Mucosa of stomach (tissue), 1 donor: ENCODE measurements at regions not wholly inside any gene's neighbourhood (a gene's known extent, or its start where the extent isn't known, plus 50 kb on each side); places are given as distances from the start of the nearest gene placed in this dataset.
"Not testable (repeated sequence)": the region's sequence is repeated elsewhere in the genome, so short reads cannot be mapped to it uniquely, and the experiment has no call there.

Source experiments
- H3K27me3 ChIP-seq: one replicate; pipeline ENCODE4 v1.7.0; 2013; ENCODE audit warnings: mild to moderate bottlenecking, low read length; ENCODE audit not compliant: control insufficient read depth, insufficient read depth
- H3K36me3 ChIP-seq: one replicate; pipeline ENCODE4 v1.7.0; 2013; ENCODE audit warnings: low read length; ENCODE audit not compliant: control insufficient read depth, insufficient read depth
- H3K4me1 ChIP-seq: one replicate; pipeline ENCODE4 v1.7.0; 2013; ENCODE audit warnings: mild to moderate bottlenecking, low read length; ENCODE audit not compliant: control insufficient read depth, insufficient read depth
- H3K4me3 ChIP-seq: one replicate; pipeline ENCODE4 v1.7.0; 2013; ENCODE audit warnings: low read length
- H3K9ac ChIP-seq: one replicate; pipeline ENCODE4 v1.7.0; 2013; ENCODE audit warnings: mild to moderate bottlenecking, low read length, moderate library complexity
- H3K9me3 ChIP-seq: one replicate; pipeline ENCODE4 v1.7.0; 2013; ENCODE audit warnings: mild to moderate bottlenecking, low read length, moderate library complexity; ENCODE audit not compliant: control insufficient read depth
- donor health status: Pancreatic carcinoma.

- H3K27me3 ChIP-seq = no peaks in the 10 kb centered on the region
- H3K9me3 ChIP-seq = no peaks in the 10 kb centered on the region
- H3K4me3 ChIP-seq = no peak overlapping the region
- no peaks in the 10 kb centered on the region for H3K36me3 ChIP-seq
- peaks cover 19% of the 10 kb centered on the region for H3K4me1 ChIP-seq
- H3K9ac ChIP-seq = no peak overlapping the region
These were observed 74.3 kb upstream of the CAPZB start for GRCh38 chr1:19559641-19560040.

DNA sequence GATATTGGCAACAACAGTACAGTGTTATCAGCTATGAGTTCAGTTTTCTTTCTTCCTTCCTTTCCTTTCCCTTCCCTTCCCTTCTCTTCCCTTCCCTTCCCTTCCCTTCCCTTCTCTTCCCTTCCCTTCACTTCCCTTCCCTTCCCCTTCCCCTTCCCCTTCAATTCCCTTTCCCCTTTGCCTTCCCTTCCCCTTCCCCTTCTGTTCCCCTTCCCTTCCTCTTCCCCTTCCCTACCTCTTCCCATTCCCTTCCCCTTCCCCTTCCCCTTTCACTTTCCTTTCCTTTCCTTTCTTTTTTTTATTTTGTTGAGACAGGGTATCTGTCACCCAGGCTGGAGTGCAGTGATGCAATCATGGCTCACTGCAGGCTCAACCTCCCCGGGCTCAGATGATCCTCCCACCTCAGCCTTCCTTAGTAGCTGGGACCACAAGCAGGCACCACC is 72.3 kb upstream of the CAPZB start:
- H3K36me3 ChIP-seq = no peaks in the 10 kb centered on the region
- no peak overlapping the region for H3K9ac ChIP-seq
- H3K4me3 ChIP-seq = no peak overlapping the region
- H3K9me3 ChIP-seq = no peaks in the 10 kb centered on the region
- no peaks in the 10 kb centered on the region for H3K27me3 ChIP-seq
- peaks cover 4% of the 10 kb centered on the region for H3K4me1 ChIP-seq

GRCh38 chr1:19554090-19554489 is 68.8 kb upstream of the CAPZB start:
- Histone ChIP-seq H3K4me1 (peaks cover 4% of the 10 kb centered on the region), H3K9me3 (no peaks in the 10 kb centered on the region), H3K4me3 (no peak overlapping the region), H3K9ac (no peak overlapping the region), H3K36me3 (no peaks in the 10 kb centered on the region), H3K27me3 (no peaks in the 10 kb centered on the region)

DNA sequence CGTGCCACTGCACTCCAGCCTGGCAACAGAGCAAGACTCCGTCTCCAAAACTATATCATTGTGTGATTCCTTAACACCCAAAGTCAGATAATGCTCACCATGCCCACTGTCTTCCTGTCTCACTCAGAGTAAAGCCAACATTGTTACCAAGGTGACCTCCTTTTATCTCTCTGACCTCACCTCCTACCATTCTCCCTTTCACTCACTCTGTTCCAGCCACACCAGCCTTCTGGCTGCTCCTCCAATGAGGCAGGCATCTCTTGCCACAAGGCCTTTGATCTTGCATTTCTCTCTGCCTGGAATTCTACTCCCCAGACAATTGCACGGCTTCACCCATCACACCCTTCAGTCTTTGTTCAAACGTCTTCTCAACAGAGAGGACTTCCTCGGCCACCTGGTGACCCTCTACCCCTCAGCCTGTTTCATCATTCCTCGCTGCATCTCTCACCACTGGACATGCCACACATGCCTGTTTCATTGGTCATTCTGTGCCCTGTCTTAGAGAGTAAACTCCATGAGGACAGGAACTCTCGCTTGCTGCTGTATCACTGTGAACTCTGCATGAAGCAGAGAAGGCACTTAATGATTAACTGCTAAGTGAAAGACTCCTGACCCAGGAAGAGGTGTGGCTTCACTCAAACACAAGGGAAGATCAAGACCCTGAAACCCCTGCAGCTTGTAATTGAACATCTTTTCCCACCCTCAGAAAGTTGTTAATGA is 67.1 kb upstream of the CAPZB start:
- no peaks in the 10 kb centered on the region for H3K36me3 ChIP-seq
- no peak overlapping the region for H3K9ac ChIP-seq
- peaks cover 6% of the 10 kb centered on the region for H3K4me1 ChIP-seq
- H3K4me3 ChIP-seq = no peak overlapping the region
- H3K9me3 ChIP-seq = no peaks in the 10 kb centered on the region
- H3K27me3 ChIP-seq = no peaks in the 10 kb centered on the region

GRCh38 chr1:19551837-19552236 is 66.5 kb upstream of the CAPZB start:
- H3K9me3 ChIP-seq, H3K4me3 ChIP-seq, H3K4me1 ChIP-seq, H3K27me3 ChIP-seq, H3K9ac ChIP-seq, H3K36me3 ChIP-seq: not testable (repeated sequence)

GRCh38 chr1:19550437-19550836 is 65.1 kb upstream of the CAPZB start:
- H3K4me3 ChIP-seq, H3K36me3 ChIP-seq, H3K27me3 ChIP-seq, H3K9ac ChIP-seq, H3K9me3 ChIP-seq, H3K4me1 ChIP-seq: not testable (repeated sequence)

DNA sequence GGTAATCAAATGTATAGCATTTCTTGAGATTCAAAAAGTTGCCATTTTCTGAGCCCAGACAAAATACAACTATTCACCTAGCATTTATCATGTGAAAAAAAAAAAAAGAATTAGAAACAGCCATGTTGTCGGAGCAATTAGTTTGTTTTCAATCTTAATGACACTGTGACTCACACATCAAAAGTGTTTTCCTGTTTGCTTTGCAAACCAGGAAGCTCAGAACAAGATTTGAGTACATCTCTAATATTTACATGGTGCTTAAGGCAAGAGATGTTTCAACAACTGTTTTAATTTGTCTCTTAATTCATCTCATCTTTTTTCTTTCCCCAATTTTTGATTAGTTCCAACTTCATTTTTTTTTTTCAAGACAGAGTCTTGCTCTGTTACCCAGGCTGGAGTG is 62.5 kb upstream of the CAPZB start:
- no peak overlapping the region for H3K4me3 ChIP-seq
- H3K9me3 ChIP-seq = no peaks in the 10 kb centered on the region
- H3K36me3 ChIP-seq = no peaks in the 10 kb centered on the region
- H3K27me3 ChIP-seq = no peaks in the 10 kb centered on the region
- peaks cover 6% of the 10 kb centered on the region for H3K4me1 ChIP-seq
- H3K9ac ChIP-seq = no peak overlapping the region

GRCh38 chr1:19536519-19536918 is 51.2 kb upstream of the CAPZB start:
- H3K27me3 ChIP-seq = no peaks in the 10 kb centered on the region
- H3K9me3 ChIP-seq = no peaks in the 10 kb centered on the region
- H3K36me3 ChIP-seq = no peaks in the 10 kb centered on the region
- no peak overlapping the region for H3K9ac ChIP-seq
- H3K4me3 ChIP-seq = no peak overlapping the region
- no peaks in the 10 kb centered on the region for H3K4me1 ChIP-seq

GRCh38 chr1:19535214-19535613 is 49.9 kb upstream of the CAPZB start:
- Histone ChIP-seq H3K4me3 (no peak overlapping the region), H3K9me3 (no peaks in the 10 kb centered on the region), H3K4me1 (no peaks in the 10 kb centered on the region), H3K9ac (no peak overlapping the region), H3K36me3 (no peaks in the 10 kb centered on the region), H3K27me3 (no peaks in the 10 kb centered on the region)
